Small intestine (tissue), 7 donors: ENCODE measurements at regions not wholly inside any gene's neighbourhood (a gene's known extent, or its start where the extent isn't known, plus 50 kb on each side); places are given as distances from the start of the nearest gene placed in this dataset.
"Not testable (repeated sequence)": the region's sequence is repeated elsewhere in the genome, so short reads cannot be mapped to it uniquely, and the experiment has no call there.

Source experiments
- DNase-seq, 2 donors: peaks; one replicate each; pipeline versions ENCODE4 v3.0.0 to v3.0.0-alpha.2; 2013
- FAIRE-seq: peaks from 2 replicates; lab custom pipeline; 2012; peaks lifted over from hg19 to GRCh38; lab: Jason Lieb, UNC
- H3K27ac ChIP-seq, 3 donors: one replicate each; pipeline ENCODE4 v1.5.1; 2013; ENCODE audit warnings: low read length in 2 of 3, mild to moderate bottlenecking in 2 of 3, control low read depth in 1 of 3, inconsistent platforms in 1 of 3, low read depth in 1 of 3, moderate library complexity in 1 of 3
- H3K27me3 ChIP-seq, 3 donors: one replicate each; pipeline ENCODE4 v1.6.1; 2013; ENCODE audit warnings: low read length in 3 of 3, inconsistent platforms in 1 of 3; ENCODE audit not compliant: control insufficient read depth in 3 of 3, insufficient read depth in 3 of 3
- H3K36me3 ChIP-seq, 3 donors: one replicate each; pipeline ENCODE4 v1.6.1; 2013; ENCODE audit warnings: low read length in 3 of 3, inconsistent platforms in 1 of 3, low read depth in 1 of 3, mild to moderate bottlenecking in 1 of 3, moderate library complexity in 1 of 3; ENCODE audit not compliant: control insufficient read depth in 3 of 3, insufficient read depth in 2 of 3
- H3K4me1 ChIP-seq, 3 donors: one replicate each; pipeline ENCODE4 v1.6.1; 2013; ENCODE audit warnings: low read length in 2 of 3, inconsistent platforms in 1 of 3, low read depth in 1 of 3, mild to moderate bottlenecking in 1 of 3, moderate library complexity in 1 of 3; ENCODE audit not compliant: control insufficient read depth in 3 of 3, insufficient read depth in 2 of 3
- H3K4me3 ChIP-seq, 3 donors: one replicate each; pipeline ENCODE4 v1.5.1; 2013; ENCODE audit warnings: low read length in 3 of 3, control low read depth in 1 of 3, inconsistent platforms in 1 of 3, low read depth in 1 of 3, mild to moderate bottlenecking in 1 of 3, moderate library complexity in 1 of 3
- H3K9me3 ChIP-seq, 2 donors: one replicate each; pipeline ENCODE4 v1.6.1; 2013; ENCODE audit warnings: low read depth in 1 of 2, low read length in 1 of 2; ENCODE audit not compliant: control insufficient read depth in 2 of 2, insufficient read depth in 1 of 2
- WGBS, 3 donors: extraction: QIAGEN DNeasy Blood & Tissue Kit; methylation state at CpG; one replicate each; pipeline ENCODE4 v1.1.7; 2013; 5-methylcytosine and 5-hydroxymethylcytosine counted together
- donor health status: healthy with polysubstance abuse.
- donor health status: control.
- donor health status: control.
- donor health status: Bipolar disorder and iron deficiency.
- donor health status: healthy.

DNA sequence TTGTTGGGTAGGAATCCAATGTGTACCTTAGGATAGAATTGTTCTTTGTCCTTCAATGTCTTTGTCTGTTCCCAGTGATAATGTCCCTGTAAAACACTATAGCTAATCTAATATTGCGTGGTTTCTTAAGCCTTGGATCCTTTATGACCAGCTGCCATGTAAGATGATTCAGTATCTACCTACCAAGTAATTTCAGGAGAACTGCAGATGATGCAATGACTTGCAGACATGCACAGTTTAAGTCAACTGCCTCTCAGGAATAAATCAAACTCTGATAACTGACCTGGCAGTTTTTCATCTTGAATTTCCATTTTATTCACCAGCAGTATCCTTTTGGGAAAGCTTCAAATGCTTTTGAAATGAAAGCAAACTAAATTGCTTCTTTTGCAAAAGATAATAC lies 157.8 kb downstream of the TPBG start:
- WGBS, 3 donors = 55 to 64% (median 60%) methylated on average over 1 of the region's 1 CpG
- Histone ChIP-seq H3K4me3 (no peak overlapping the region), H3K27ac (no peak overlapping the region), H3K36me3 (no peaks in the 10 kb centered on the region), H3K27me3 (no peaks in the 10 kb centered on the region), H3K4me1 (no peaks in the 10 kb centered on the region), H3K9me3 (no peaks in the 10 kb centered on the region)
- FAIRE-seq = no peak
- DNase-seq = no peak

DNA sequence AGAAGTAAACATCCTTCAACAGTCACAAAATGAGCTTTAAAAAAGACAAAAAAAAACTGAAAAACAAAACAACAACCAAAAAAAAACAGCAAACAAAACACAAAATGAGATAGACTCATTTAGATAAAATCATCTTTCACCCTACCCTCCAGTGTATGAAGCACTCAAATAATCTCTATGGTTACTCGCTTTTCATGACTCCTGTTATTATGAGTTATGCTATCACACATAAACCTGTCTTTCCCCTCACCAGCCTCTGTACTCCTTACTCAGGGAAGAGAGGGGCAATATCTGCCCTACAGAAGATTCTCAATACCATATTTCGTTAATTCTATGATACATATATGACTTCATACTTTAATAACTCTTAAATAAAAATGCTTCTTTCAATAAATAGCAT lies 158.2 kb downstream of the TPBG start:
- Histone ChIP-seq H3K4me1 (no peaks in the 10 kb centered on the region), H3K9me3 (no peaks in the 10 kb centered on the region), H3K4me3 (no peak overlapping the region), H3K36me3 (no peaks in the 10 kb centered on the region), H3K27ac (no peak overlapping the region), H3K27me3 (no peaks in the 10 kb centered on the region)
- WGBS, 3 donors = 51 to 77% (median 61%) methylated on average over 2 of the region's 2 CpGs
- DNase-seq (no peak), FAIRE-seq (no peak)

- Histone ChIP-seq H3K9me3 (no peaks in the 10 kb centered on the region), H3K27me3 (no peaks in the 10 kb centered on the region), H3K4me3 (no peak overlapping the region), H3K27ac (no peak overlapping the region), H3K36me3 (no peaks in the 10 kb centered on the region), H3K4me1 (no peaks in the 10 kb centered on the region)
- FAIRE-seq = no peak
- WGBS, 3 donors = 70 to 75% (median 71%) methylated on average over 8 of the region's 8 CpGs
- no peak for DNase-seq
Measured at GRCh38 chr6:82524031-82524430, 160.4 kb downstream of the TPBG start.

DNA sequence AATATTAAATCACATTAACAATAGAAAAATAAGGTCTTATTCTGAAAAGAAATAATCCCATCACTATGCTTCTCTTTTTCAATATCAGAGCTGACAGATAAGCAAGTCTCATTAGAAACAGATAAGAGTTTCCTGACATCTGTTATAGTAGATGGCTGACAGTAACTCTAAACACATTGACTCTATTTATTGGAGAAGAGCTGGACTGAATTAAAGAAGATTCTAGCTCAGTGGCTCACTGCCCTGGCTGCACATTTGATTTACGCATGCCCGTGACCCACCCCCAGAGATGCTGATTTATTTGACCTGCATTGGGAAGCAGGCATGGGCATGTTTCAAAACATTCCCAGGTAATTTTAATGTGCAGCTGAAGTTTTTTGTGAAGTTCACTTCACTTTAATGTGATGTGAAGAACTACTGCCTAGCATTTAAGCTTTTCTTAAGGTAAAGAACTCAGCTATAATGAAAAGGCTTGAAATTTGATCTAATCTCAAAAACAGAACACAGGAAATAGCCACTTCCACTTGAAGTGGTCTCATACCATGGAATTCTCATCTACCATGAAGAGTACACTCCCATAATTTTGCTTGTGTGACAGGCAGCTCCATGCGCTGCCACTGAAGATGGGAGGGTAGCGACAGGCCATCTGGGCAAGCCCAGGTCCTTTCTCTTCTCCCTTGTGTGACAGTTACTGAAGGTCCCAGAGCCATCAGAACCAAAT lies 162.3 kb downstream of the TPBG start:
- H3K4me1 ChIP-seq = no peaks in the 10 kb centered on the region
- no peaks in the 10 kb centered on the region for H3K9me3 ChIP-seq
- H3K4me3 ChIP-seq = no peak overlapping the region
- no peaks in the 10 kb centered on the region for H3K27me3 ChIP-seq
- H3K27ac ChIP-seq = no peak overlapping the region
- no peaks in the 10 kb centered on the region for H3K36me3 ChIP-seq
- DNase-seq (no peak), FAIRE-seq (no peak)
- WGBS, 3 donors = 74 to 87% (median 85%) methylated on average over 4 of the region's 4 CpGs

DNA sequence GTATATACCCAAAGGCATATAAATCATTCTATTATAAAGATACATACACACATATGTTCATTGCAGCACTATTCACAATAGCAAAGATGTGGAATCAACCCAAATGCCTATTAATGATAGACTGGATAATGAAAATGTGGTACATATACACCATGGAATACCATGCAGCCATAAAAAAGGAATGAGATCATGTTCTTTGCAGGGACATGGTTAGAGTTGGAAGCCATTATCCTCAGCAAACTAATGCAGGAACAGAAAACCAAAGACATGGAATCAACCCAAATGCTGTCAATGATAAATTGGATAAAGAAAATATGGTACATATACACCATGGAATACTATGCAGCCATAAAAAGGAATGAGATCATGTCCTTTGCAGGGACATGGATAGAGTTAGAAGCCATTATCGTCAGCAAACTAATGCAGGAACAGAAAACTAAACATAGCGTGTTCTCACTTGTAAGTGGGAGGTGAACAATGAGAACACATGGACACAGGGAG lies 166.4 kb downstream of the TPBG start:
- not testable (repeated sequence) for H3K4me1 ChIP-seq, H3K27ac ChIP-seq, DNase-seq, FAIRE-seq, H3K4me3 ChIP-seq, H3K36me3 ChIP-seq, H3K9me3 ChIP-seq, H3K27me3 ChIP-seq
- 86 to 94% (median 94%) methylated on average over 2 of the region's 2 CpGs for WGBS, 3 donors

DNA sequence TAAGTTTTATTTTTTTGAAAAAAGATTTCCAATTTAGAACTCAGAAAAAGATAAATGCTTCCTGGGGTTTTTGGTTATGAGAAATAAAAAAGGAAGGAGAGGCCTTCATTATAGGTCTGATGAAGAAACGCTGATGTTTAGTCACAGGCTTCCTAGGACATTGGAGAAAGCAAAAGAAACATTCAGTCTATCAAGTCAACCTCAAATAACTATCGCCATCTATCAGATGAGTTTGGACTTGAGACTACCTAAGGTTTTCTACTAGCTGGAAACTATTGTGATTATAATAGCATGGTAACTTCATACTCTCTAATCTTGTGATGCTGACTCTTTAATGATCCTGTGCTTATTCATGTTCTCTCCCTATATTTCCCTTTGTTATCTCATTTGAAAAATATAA lies 171.3 kb downstream of the TPBG start:
- no peak overlapping the region for H3K27ac ChIP-seq
- 58 to 78% (median 70%) methylated on average over 2 of the region's 2 CpGs for WGBS, 3 donors
- no peak for DNase-seq
- FAIRE-seq = no peak
- H3K36me3 ChIP-seq = no peaks in the 10 kb centered on the region
- no peaks in the 10 kb centered on the region for H3K9me3 ChIP-seq
- H3K27me3 ChIP-seq = no peaks in the 10 kb centered on the region
- no peak overlapping the region for H3K4me3 ChIP-seq
- no peaks in the 10 kb centered on the region for H3K4me1 ChIP-seq

DNA sequence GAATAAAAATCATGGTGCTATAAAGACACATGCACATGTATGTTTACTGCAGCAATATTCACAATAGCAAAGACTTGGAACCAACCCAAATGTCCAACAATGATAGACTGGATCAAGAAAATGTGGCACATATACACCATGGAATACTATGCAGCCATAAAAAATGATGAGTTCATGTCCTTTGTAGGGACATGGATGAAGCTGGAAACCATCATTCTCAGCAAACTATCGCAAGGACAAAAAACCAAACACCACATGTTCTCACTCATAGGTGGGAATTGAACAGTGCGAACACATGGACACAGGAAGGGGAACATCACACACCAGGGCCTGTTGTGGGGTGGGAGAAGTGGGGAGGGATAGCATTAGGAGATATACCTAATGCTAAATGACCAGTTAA lies 185.9 kb downstream of the TPBG start:
- not testable (repeated sequence) for DNase-seq, FAIRE-seq, H3K36me3 ChIP-seq, H3K4me3 ChIP-seq, H3K4me1 ChIP-seq, H3K9me3 ChIP-seq, H3K27ac ChIP-seq, H3K27me3 ChIP-seq
- whole genome bisulfite sequencing, 3 donors = 92 to 94% (median 94%) methylated on average over 1 to 2 of the region's 2 CpGs

DNA sequence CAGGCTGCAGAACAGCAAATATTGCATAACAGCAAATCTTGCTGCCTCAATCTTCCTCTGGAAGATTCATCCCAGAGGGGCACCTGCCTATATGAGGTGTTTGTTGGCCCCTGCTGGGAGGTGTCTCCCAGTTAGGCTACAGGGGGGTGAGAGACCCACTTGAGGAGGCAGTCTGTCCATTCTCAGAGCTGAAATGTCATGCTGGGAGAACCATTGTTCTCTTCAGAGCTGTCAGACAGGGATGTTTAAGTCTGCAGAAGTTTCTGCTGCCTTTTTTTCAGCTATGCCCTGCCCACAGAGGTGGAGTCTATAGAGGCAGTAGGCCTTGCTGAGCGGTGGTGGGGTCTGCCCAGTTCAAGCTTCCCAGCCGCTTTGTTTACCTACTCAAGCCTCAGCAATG lies 187.7 kb downstream of the TPBG start:
- 66 to 91% (median 68%) methylated on average over 2 of the region's 2 CpGs for WGBS, 3 donors

DNA sequence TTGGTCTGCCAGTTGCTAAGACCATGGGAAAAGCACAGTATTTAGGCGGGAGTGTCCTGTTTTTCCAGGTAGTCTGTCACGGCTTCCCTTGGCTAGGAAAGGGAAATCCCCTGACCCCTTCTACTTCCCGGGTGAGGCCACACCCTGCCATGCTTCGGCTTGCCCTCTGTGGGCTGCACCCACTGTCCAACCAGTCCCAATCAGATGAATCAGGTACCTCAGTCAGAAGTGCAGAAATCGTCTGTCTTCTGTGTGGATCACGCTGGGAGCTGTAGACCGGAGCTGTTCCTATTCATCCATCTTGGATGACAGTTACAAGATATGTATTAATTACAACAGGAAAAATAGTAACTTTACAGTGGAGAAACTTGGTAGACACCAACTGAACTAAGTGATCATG lies 188.2 kb downstream of the TPBG start:
- WGBS, 3 donors = 76 to 83% (median 76%) methylated on average over 7 of the region's 7 CpGs
- Histone ChIP-seq H3K36me3 (no peaks in the 10 kb centered on the region), H3K4me3 (no peak overlapping the region), H3K4me1 (no peaks in the 10 kb centered on the region), H3K27me3 (no peaks in the 10 kb centered on the region), H3K27ac (no peak overlapping the region), H3K9me3 (no peaks in the 10 kb centered on the region)
- DNase-seq (no peak), FAIRE-seq (no peak)

More for the DNA sequence above, 187.7 kb downstream of the TPBG start:
- H3K27me3 ChIP-seq, H3K27ac ChIP-seq, H3K4me1 ChIP-seq, H3K36me3 ChIP-seq, H3K9me3 ChIP-seq, H3K4me3 ChIP-seq, DNase-seq, FAIRE-seq: not testable (repeated sequence)
